DOHH2 (cell line): ENCODE measurements at regions not wholly inside any gene's neighbourhood (a gene's known extent, or its start where the extent isn't known, plus 50 kb on each side); places are given as distances from the start of the nearest gene placed in this dataset.

ENCODE experiments used
- H3F3A ChIP-seq: fragments of 200-600 bp; sonication (generic), shearing (Covaris generic); 2 replicates; pipeline ENCODE4 v1.6.0; 2016; ENCODE audit warnings: antibody characterized with exemption, mild to moderate bottlenecking; ENCODE audit not compliant: control insufficient read depth, insufficient read depth
- H3K27ac ChIP-seq: fragments of 200-600 bp; sonication (generic); 2 replicates; pipeline ENCODE4 v1.5.1; 2014; ENCODE audit warnings: low read depth, mild to moderate bottlenecking, low read length, moderate library complexity
- H3K27me3 ChIP-seq: fragments of 200-600 bp; sonication (generic); 2 replicates; pipeline ENCODE4 v1.6.1; 2014; ENCODE audit warnings: mild to moderate bottlenecking, low read length, mixed read lengths; ENCODE audit not compliant: control insufficient read depth
- H3K36me3 ChIP-seq: fragments of 200-600 bp; sonication (generic); 2 replicates; pipeline ENCODE4 v1.6.1; 2014; ENCODE audit warnings: mild to moderate bottlenecking, low read length, moderate library complexity, mixed read lengths; ENCODE audit not compliant: control insufficient read depth
- H3K4me1 ChIP-seq: fragments of 200-600 bp; sonication (generic); 2 replicates; pipeline ENCODE4 v1.6.1; 2014; ENCODE audit warnings: mild to moderate bottlenecking, low read length, mixed read lengths; ENCODE audit not compliant: control insufficient read depth
- H3K4me2 ChIP-seq: fragments of 200-600 bp; sonication (generic); 2 replicates; pipeline ENCODE4 v1.6.0; 2014; ENCODE audit warnings: mild to moderate bottlenecking, low read length, moderate library complexity
- H3K4me3 ChIP-seq: fragments of 200-600 bp; sonication (generic); 2 replicates; pipeline ENCODE4 v1.5.1; 2014; ENCODE audit warnings: mild to moderate bottlenecking, low read length, mixed read lengths
- H3K79me2 ChIP-seq: fragments of 200-600 bp; sonication (generic); 2 replicates; pipeline ENCODE4 v1.6.1; 2014; ENCODE audit warnings: mild to moderate bottlenecking, low read length, mixed read lengths; ENCODE audit not compliant: control insufficient read depth
- H3K9me2 ChIP-seq: fragments of 200-600 bp; sonication (generic); replicated peaks from 2 replicates; pipeline ENCODE4 v1.6.1; 2014; ENCODE audit warnings: mild to moderate bottlenecking, low read length, mixed read lengths; ENCODE audit not compliant: control insufficient read depth
- H3K9me3 ChIP-seq: fragments of 200-600 bp; sonication (generic); 2 replicates; pipeline ENCODE4 v1.6.1; 2014; ENCODE audit warnings: antibody characterized with exemption, low read length, mixed read lengths; ENCODE audit not compliant: control insufficient read depth, insufficient read depth
- H4K20me1 ChIP-seq: fragments of 200-600 bp; sonication (generic); 2 replicates; pipeline ENCODE4 v1.6.0; 2014; ENCODE audit warnings: low read depth, mild to moderate bottlenecking, antibody characterized with exemption, low read length, moderate library complexity; ENCODE audit not compliant: control insufficient read depth, insufficient read depth
- CTCF ChIP-seq: fragments of 200-600 bp; sonication (generic); IDR thresholded peaks from one replicate; pipeline ENCODE4 v1.5.1; 2014; ENCODE audit warnings: antibody characterized with exemption, mild to moderate bottlenecking, low read depth, low read length; ENCODE audit not compliant: poor library complexity, severe bottlenecking
- EZH2phosphoT487 ChIP-seq: fragments of 200-600 bp; sonication (generic); IDR thresholded peaks from 2 replicates; pipeline ENCODE4 v1.6.1; 2017; ENCODE audit warnings: borderline replicate concordance, mild to moderate bottlenecking, antibody characterized with exemption, low read length, moderate library complexity, mixed read lengths

GRCh38 chr10:57706016-57706415 lies 561.7 kb downstream of the IPMK start:
- no peaks in the 10 kb centered on the region for H3K27me3 ChIP-seq
- no peaks in the 10 kb centered on the region for H3K4me1 ChIP-seq
- H3K9me2 ChIP-seq, result no peaks in the 10 kb centered on the region
- no peaks in the 10 kb centered on the region for H4K20me1 ChIP-seq
- no peak overlapping the region for H3K4me3 ChIP-seq
- H3K79me2 ChIP-seq, result no peaks in the 10 kb centered on the region
- no peaks in the 10 kb centered on the region for H3K36me3 ChIP-seq
- no peak for TF ChIP-seq CTCF
- TF ChIP-seq EZH2phosphoT487, result no peak
- no peak overlapping the region for H3K27ac ChIP-seq
- no peak overlapping the region for H3K4me2 ChIP-seq
- H3K9me3 ChIP-seq, result no peaks in the 10 kb centered on the region
- no peaks in the 10 kb centered on the region for H3F3A ChIP-seq

GRCh38 chr10:57699944-57700343 lies 567.8 kb downstream of the IPMK start:
- Histone ChIP-seq H3K4me3 (no peak overlapping the region), H3K36me3 (no peaks in the 10 kb centered on the region), H3K4me2 (no peak overlapping the region), H4K20me1 (no peaks in the 10 kb centered on the region), H3K27me3 (no peaks in the 10 kb centered on the region), H3K79me2 (no peaks in the 10 kb centered on the region), H3K4me1 (no peaks in the 10 kb centered on the region), H3K27ac (no peak overlapping the region), H3F3A (no peaks in the 10 kb centered on the region), H3K9me3 (no peaks in the 10 kb centered on the region), H3K9me2 (no peaks in the 10 kb centered on the region)
- TF ChIP-seq CTCF (no peak), EZH2phosphoT487 (no peak)

GRCh38 chr10:57696641-57697040 lies 571.1 kb downstream of the IPMK start:
- Histone ChIP-seq H3K27ac (no peak overlapping the region), H3K4me2 (no peak overlapping the region), H3K4me3 (no peak overlapping the region), H4K20me1 (no peaks in the 10 kb centered on the region), H3K9me3 (no peaks in the 10 kb centered on the region), H3K9me2 (no peaks in the 10 kb centered on the region), H3K4me1 (no peaks in the 10 kb centered on the region), H3K27me3 (no peaks in the 10 kb centered on the region), H3K79me2 (no peaks in the 10 kb centered on the region), H3F3A (no peaks in the 10 kb centered on the region), H3K36me3 (no peaks in the 10 kb centered on the region)
- TF ChIP-seq CTCF, result no peak
- no peak for TF ChIP-seq EZH2phosphoT487
